Liver (tissue), 3 donors: ENCODE measurements at regions not wholly inside any gene's neighbourhood (a gene's known extent, or its start where the extent isn't known, plus 50 kb on each side); places are given as distances from the start of the nearest gene placed in this dataset.

Source experiments
- ATF3 ChIP-seq: IDR thresholded peaks from 2 replicates; pipeline ENCODE4 v1.6.1; 2016; ENCODE audit warnings: antibody characterized with exemption
- TF ChIP-seq, protein P1 (sequence below): fragments of 150-350 bp; IDR thresholded peaks from 2 replicates; pipeline ENCODE4 v1.5.1; 2017; ENCODE audit warnings: improper control_type of control experiment, low read depth, low read length; ENCODE audit not compliant: missing input control
- donor health status: healthy.
- donor health status: healthy.

- TF ChIP-seq, protein P1, sequence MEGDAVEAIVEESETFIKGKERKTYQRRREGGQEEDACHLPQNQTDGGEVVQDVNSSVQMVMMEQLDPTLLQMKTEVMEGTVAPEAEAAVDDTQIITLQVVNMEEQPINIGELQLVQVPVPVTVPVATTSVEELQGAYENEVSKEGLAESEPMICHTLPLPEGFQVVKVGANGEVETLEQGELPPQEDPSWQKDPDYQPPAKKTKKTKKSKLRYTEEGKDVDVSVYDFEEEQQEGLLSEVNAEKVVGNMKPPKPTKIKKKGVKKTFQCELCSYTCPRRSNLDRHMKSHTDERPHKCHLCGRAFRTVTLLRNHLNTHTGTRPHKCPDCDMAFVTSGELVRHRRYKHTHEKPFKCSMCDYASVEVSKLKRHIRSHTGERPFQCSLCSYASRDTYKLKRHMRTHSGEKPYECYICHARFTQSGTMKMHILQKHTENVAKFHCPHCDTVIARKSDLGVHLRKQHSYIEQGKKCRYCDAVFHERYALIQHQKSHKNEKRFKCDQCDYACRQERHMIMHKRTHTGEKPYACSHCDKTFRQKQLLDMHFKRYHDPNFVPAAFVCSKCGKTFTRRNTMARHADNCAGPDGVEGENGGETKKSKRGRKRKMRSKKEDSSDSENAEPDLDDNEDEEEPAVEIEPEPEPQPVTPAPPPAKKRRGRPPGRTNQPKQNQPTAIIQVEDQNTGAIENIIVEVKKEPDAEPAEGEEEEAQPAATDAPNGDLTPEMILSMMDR, result no peak
- no peak for TF ChIP-seq ATF3
Observed at GRCh38 chr1:191618181-191618580, 540.1 kb upstream of the RGS18 start.
